ENCODE measurements at regions not wholly inside any gene's neighbourhood (a gene's known extent, or its start where the extent isn't known, plus 50 kb on each side); places are given as distances from the start of the nearest gene placed in this dataset.
A peak's percentile ranks its signal among the peaks of the same experiment; 100 is the strongest.
"Not testable (repeated sequence)": the region's sequence is repeated elsewhere in the genome, so short reads cannot be mapped to it uniquely, and the experiment has no call there.

DNA sequence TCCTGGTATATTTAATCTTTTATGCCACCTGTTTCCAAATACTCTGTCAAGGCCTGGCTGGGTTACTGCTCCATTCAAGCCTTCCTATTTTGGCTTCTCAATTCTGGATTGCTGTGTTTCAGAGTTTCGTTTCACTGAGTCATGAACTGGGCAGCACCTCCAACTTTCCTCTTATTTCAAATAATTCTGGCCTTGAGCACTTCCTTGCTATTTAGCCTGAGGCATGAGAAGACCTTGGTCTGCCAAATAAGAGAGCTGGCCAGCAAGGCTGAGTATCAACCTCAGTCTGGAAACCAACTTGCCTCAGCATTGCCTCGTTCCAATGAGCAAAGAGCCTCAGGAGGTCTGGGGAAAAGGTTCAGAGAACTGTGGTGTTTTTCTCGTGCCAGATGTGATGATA lies 66.6 kb downstream of the TNFAIP3 start:
- CTCF ChIA-PET = interaction anchor here (0.6 to 1.9 kb wide), 10 partner anchors 10 to 229 kb away, joined by 3 to 5 read pairs (median 4); no protein-coding TSS in a partner anchor
- H3K36me3 Mint-ChIP-seq = peaks cover 14% of the 10 kb centered on the region
- no peaks in the 10 kb centered on the region for H3K27me3 Mint-ChIP-seq
- H3K9me3 Mint-ChIP-seq = peaks cover 11% of the 10 kb centered on the region
- DNase-seq = no peak
- no peak overlapping the region for H3K27ac Mint-ChIP-seq
- H3K4me1 Mint-ChIP-seq = peaks cover 5% of the 10 kb centered on the region
- no peak overlapping the region for H3K4me3 Mint-ChIP-seq

DNA sequence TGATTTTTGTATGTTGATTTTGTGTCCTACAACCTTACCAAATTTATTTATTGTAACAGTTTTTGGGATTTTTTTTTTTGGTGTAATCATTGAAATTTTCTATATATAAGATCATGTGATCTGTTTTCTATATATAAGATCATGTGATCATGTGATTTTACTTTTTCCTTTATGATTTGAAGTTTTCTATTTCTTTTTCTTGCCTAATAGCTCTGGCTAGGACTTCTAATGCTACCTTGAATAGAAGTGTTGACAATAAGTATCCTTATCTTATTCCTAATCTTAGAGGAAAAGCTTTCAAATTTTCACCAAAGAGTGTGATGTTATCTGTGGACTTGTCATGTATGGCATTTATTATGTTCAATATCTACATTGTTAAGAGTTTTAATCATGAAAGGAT lies 69.7 kb downstream of the TNFAIP3 start:
- Mint-ChIP-seq H3K9me3 (peaks cover 15% of the 10 kb centered on the region), H3K36me3 (peaks cover 19% of the 10 kb centered on the region), H3K4me3 (no peak overlapping the region), H3K4me1 (peaks cover 14% of the 10 kb centered on the region), H3K27ac (no peak overlapping the region), H3K27me3 (no peaks in the 10 kb centered on the region)
- CTCF ChIA-PET = interaction anchor here (1.4 to 17.1 kb wide), 2 partner anchors 10 to 61 kb away, joined by 3 to 467 read pairs; partner anchors contain the start of gene TNFAIP3
- DNase-seq = no peak

DNA sequence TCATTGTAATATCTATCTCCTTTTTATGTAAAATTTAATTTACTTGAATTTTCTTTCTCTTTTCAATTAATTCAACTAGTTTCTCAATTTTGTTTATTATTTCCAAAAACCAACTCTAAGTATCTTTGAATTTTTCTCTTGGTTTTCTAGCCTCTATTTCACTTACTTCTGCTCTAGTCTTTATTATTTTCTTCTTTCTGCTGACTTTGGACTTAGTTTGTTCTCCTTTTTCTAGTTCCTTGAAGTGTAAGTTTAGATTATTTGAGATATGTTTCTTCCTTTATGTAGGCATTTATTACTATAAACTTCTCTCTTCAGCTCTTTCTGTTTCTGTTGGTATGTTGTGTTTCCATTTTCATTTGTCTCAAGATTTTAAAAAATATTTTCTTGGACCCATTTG lies 70.8 kb downstream of the TNFAIP3 start:
- CTCF ChIA-PET = interaction anchor here (0.6 to 17.1 kb wide), 3 partner anchors 9 to 172 kb away, joined by 3 to 467 read pairs (median 3); partner anchors contain the start of gene TNFAIP3
- DNase-seq = no peak
- Mint-ChIP-seq H3K27ac (no peak overlapping the region), H3K4me1 (peaks cover 14% of the 10 kb centered on the region), H3K36me3 (peaks cover 19% of the 10 kb centered on the region), H3K9me3 (peaks cover 15% of the 10 kb centered on the region), H3K27me3 (no peaks in the 10 kb centered on the region), H3K4me3 (no peak overlapping the region)

DNA sequence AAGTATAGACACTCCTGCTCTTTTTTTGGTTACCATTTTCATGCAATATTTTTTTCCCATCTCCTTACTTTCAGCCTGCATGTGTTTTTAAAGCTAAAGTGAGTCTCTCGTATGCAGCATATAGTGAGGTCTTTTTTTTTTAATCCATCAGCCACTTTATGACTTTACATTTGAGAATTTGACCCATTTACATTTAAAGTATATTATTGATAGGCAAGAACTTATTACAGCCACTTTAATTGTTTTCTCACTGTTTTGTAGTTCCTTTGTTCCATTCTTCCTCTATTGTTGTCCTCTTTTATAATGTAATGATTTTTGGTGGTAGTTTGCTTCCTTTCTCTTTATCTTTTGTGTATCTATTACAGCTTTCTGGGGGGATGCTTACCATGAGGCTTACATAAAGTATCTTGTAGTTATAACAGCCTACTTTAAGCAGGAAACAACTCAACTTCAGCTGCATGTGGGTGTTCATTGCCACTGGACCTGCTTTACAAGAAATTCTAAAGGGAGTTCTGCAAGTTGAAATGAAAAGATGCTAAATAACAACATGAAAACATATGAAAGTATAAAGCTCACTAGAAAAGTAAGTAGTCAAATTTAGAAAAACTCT lies 71.8 kb downstream of the TNFAIP3 start:
- no peak for DNase-seq
- H3K36me3 Mint-ChIP-seq = peaks cover 19% of the 10 kb centered on the region
- peaks cover 14% of the 10 kb centered on the region for H3K4me1 Mint-ChIP-seq
- no peak overlapping the region for H3K4me3 Mint-ChIP-seq
- H3K27me3 Mint-ChIP-seq = no peaks in the 10 kb centered on the region
- peaks cover 15% of the 10 kb centered on the region for H3K9me3 Mint-ChIP-seq
- CTCF ChIA-PET = interaction anchor here (0.6 to 17.1 kb wide), 22 partner anchors 7 to 282 kb away, joined by 3 to 467 read pairs (median 5); partner anchors contain the start of gene TNFAIP3
- no peak overlapping the region for H3K27ac Mint-ChIP-seq

DNA sequence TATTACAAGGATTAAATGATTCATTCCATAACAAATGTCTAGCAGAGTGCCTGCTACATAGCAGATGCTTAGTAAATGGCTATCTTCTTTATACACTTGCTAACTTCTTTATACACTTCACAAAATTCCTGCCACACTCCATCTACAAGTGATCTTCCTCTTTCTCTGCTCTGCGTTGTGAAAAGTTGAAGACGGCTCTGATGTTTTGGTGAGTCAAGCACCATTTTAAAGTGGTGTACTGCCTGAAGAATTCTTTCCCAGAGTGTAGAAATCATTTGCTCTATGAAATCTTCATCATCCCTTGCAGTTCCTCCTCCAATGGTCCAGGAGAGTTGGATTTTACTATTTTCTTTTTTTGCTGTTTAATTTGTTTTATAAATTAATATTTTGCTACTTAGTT lies 74.9 kb downstream of the TNFAIP3 start:
- H3K27ac Mint-ChIP-seq = no peak overlapping the region
- peaks cover 9% of the 10 kb centered on the region for H3K36me3 Mint-ChIP-seq
- H3K9me3 Mint-ChIP-seq = peaks cover 8% of the 10 kb centered on the region
- CTCF ChIA-PET = interaction anchor here (3.6 to 17.1 kb wide), 2 partner anchors 66 to 143 kb away, joined by 46 to 467 read pairs; partner anchors contain the start of gene TNFAIP3
- H3K27me3 Mint-ChIP-seq = no peaks in the 10 kb centered on the region
- no peak overlapping the region for H3K4me3 Mint-ChIP-seq
- H3K4me1 Mint-ChIP-seq = peaks cover 23% of the 10 kb centered on the region
- DNase-seq = no peak

DNA sequence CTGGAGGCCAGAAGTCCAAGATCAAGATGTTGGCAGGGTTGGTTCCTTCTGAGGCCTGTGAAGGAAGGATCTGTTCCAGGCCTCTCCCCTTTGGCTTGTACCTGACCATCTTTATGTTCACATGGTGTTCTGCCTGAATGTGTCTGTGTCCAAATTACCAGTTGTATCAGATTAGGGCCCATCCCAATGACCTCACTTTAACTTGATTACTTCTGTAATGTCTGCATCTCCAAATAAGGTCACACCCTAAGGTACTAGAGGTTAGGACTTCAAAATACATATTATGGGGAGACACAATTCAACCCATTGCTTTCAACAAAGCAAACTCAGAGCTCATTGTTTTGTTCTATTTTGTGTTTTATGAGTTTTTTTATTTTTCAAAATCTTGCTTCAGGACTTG lies 75.7 kb downstream of the TNFAIP3 start:
- peaks cover 23% of the 10 kb centered on the region for H3K4me1 Mint-ChIP-seq
- no peak overlapping the region for H3K4me3 Mint-ChIP-seq
- H3K9me3 Mint-ChIP-seq = peaks cover 8% of the 10 kb centered on the region
- CTCF ChIA-PET = interaction anchor here (0.7 to 17.1 kb wide), 6 partner anchors 16 to 238 kb away, joined by 3 to 467 read pairs (median 4); partner anchors contain the start of gene TNFAIP3
- no peak overlapping the region for H3K27ac Mint-ChIP-seq
- peaks cover 9% of the 10 kb centered on the region for H3K36me3 Mint-ChIP-seq
- H3K27me3 Mint-ChIP-seq = no peaks in the 10 kb centered on the region
- no peak for DNase-seq

DNA sequence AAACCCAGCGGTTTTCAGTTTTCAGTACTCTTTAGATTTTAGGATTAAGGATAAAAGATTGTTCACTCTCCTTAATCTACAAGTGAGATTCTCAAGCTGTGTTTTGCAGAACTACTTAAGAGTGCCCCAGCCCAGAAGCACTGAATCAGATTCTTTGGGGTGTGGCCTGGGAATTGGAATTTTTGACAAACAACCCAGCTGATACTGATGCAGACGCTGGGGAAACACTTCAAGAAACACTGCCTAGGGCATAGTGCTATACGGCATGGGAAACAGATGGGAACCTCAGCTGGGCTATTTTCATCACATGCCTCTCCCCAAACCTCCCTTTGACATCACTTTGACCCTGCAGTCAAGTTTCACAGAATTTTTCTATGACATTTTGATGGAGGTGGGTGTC lies 77.3 kb downstream of the TNFAIP3 start:
- H3K4me3 Mint-ChIP-seq, H3K36me3 Mint-ChIP-seq, H3K9me3 Mint-ChIP-seq, H3K27ac Mint-ChIP-seq, H3K27me3 Mint-ChIP-seq, DNase-seq: not testable (repeated sequence)
- CTCF ChIA-PET = interaction anchor here (0.9 to 17.1 kb wide), 23 partner anchors 9 to 285 kb away, joined by 3 to 467 read pairs (median 6); partner anchors contain the start of gene TNFAIP3
- H3K4me1 Mint-ChIP-seq = peaks cover 20% of the 10 kb centered on the region

DNA sequence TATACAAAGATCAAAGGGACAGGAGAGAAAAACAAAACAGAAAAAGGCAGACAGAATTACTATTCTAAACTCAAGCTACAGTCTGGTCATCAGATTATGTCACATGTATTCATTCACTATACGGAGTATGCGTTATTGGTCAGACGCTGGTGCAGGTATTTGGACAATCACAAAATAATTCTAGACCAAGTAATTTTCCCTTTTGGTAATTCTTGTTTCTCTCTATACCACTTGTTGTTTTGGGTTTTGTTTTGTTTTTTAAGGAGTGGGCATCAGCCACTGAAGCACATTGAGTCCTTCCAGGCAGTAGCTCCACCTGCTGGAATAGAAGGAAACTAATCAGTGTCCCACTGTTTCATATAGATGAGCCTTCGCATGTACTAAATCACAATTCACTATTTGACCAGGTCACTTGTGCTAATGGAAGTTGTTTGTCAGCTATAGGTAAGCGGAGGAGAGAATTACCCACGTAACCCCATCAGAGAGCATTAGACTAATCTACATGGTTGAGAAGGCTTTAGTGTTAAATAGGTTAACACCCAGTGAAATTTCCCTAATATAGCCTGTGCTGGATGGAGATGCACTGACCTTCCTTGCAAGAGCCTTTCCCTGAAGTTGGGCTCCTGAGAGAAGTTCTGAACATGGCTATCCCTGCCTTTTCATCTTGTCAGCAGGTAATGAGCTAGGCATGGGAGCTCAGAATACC lies 77.9 kb downstream of the TNFAIP3 start:
- CTCF ChIA-PET = interaction anchor here (0.8 to 17.1 kb wide), 26 partner anchors 8 to 286 kb away, joined by 3 to 467 read pairs (median 5); partner anchors contain the start of gene TNFAIP3
- no peaks in the 10 kb centered on the region for H3K36me3 Mint-ChIP-seq
- DNase-seq = peak; percentile 42
- peaks cover 23% of the 10 kb centered on the region for H3K4me1 Mint-ChIP-seq
- H3K9me3 Mint-ChIP-seq = no peaks in the 10 kb centered on the region
- no peak overlapping the region for H3K4me3 Mint-ChIP-seq
- H3K27me3 Mint-ChIP-seq = no peaks in the 10 kb centered on the region
- no peak overlapping the region for H3K27ac Mint-ChIP-seq

DNA sequence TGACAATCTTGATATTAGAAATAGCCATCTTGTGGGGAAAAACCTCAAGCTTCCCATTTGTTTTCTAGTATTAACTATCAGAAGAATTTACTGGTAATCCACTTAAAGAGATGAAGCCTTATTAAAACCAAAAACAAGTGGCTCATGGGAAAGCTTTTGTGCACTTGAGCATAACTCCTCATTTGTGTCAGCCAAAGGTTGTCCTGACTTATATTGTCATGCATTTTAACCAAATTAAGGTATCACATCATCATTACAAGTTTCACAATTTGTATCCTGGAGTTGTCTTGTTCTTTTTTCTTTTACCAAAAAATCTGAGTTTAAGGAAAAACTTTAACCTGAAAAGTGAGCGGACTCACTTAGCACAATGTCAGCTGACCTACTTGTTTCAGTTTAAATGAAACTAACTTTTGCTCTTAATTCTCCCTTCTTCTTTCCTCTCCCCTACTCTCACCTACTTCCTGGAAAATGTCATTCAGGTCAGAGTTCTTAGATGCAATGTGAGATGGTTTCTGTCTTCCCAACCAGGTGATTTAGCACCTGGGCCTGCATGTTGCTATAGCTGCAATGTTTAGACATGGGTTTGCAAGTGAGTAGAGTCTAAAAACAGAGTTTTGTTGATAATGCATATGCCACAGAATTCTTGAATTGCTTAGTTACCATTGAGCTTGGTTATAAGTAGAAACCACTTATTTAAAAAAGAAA lies 82.8 kb downstream of the TNFAIP3 start:
- Mint-ChIP-seq H3K9me3 (no peaks in the 10 kb centered on the region), H3K4me3 (no peak overlapping the region), H3K36me3 (no peaks in the 10 kb centered on the region), H3K4me1 (peaks cover 22% of the 10 kb centered on the region), H3K27me3 (peaks cover 8% of the 10 kb centered on the region), H3K27ac (no peak overlapping the region)
- CTCF ChIA-PET = interaction anchor here (0.9 to 17.1 kb wide), 12 partner anchors 9 to 251 kb away, joined by 3 to 467 read pairs (median 4); partner anchors contain the start of gene TNFAIP3
- DNase-seq = peak; percentile 39

DNA sequence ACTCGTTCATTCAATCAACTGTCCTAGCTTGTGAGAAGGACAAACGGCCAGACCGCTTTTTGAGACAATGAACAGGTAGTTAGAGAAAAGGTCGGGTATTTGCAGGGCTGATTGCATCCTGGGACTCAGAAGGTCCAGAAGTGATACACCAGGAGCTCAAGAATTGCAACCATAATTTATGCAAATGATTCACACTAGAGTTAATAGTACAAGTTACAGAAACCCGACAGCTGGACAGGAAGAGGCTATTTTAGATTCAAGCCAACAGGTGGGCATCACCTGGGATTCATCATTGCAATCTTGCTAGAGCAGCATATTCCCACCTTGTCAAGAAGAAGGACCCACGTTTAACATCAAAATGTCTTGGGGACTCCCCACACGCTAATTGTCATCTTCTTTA lies 83.5 kb downstream of the TNFAIP3 start:
- Mint-ChIP-seq H3K27me3 (peaks cover 8% of the 10 kb centered on the region), H3K4me1 (peaks cover 19% of the 10 kb centered on the region), H3K9me3 (no peaks in the 10 kb centered on the region), H3K27ac (no peak overlapping the region), H3K4me3 (no peak overlapping the region), H3K36me3 (no peaks in the 10 kb centered on the region)
- DNase-seq = no peak
- CTCF ChIA-PET = interaction anchor here (1.3 to 17.1 kb wide), 8 partner anchors 8 to 251 kb away, joined by 4 to 467 read pairs (median 10); partner anchors contain the start of gene TNFAIP3

DNA sequence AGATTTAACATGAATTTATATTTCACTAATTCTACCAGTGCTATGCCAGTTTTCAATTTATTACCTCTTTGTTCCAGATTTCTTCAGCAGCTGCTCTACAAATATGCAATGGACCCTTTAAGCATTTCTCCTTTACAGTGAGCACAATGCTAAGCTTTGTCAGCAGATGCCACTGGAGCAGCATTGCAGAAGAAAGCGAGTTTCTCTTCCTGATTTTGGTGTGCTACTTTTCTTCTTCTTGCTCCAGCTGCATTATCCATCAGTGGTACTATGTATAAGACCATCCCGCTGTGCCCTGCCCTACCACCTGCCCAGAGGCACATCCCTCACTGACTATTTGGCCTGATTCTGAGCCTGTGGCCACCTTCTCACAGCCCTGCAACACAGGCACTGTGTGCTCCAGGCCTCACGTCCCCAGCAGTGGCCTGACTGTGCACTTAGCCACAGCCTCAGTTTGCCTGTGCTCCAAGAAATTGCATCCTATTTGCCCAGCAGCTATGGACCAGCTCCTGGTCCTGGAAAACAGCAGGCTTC lies 84.1 kb downstream of the TNFAIP3 start:
- Mint-ChIP-seq H3K27ac (no peak overlapping the region), H3K4me1 (peaks cover 17% of the 10 kb centered on the region), H3K4me3 (no peak overlapping the region), H3K9me3 (no peaks in the 10 kb centered on the region), H3K36me3 (no peaks in the 10 kb centered on the region), H3K27me3 (peaks cover 8% of the 10 kb centered on the region)
- no peak for DNase-seq
- CTCF ChIA-PET = interaction anchor here (1.0 to 17.1 kb wide), 10 partner anchors 8 to 252 kb away, joined by 3 to 467 read pairs (median 6); partner anchors contain the start of gene TNFAIP3

DNA sequence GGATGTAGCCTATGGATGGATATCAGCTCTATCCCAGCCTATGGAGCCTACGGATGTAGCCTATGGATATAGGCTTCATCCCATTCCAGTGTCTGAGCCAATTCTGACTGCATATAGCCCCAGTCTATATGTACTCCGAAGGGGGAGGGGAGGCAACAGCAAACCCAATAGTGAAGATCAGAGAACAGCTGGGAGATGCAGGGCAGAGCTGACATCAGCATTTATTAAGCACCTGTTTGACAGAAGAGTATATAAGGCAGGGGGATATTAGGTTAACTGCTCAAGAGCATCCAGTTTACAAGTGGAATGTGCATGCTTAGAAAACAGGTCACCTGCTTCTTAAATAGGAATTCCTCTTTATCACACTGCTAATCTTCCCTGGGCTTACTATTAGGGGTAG lies 85.2 kb downstream of the TNFAIP3 start:
- CTCF ChIA-PET = interaction anchor here (1.3 to 17.1 kb wide), 3 partner anchors 8 to 76 kb away, joined by 4 to 467 read pairs (median 4); partner anchors contain the start of gene TNFAIP3
- no peak overlapping the region for H3K27ac Mint-ChIP-seq

DNA sequence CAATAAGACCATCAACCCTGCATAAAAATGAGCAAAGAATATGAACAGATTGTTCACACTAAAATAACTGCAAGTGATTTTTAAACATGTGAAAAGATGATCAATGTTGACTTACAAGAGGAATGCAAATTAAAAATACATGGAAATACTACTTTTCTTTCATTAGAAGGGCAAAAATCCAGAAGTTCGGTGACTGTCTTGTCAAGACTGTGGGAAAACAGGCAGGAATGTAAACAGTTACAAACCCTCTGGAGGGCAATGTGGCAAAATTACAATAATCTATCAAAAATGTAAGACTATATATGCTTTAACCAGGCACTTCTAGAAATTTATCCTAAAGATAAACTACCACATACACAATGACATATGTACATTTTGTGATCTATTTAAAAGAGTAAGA lies 86.7 kb downstream of the TNFAIP3 start:
- Mint-ChIP-seq H3K4me1 (peaks cover 29% of the 10 kb centered on the region), H3K27ac (no peak overlapping the region), H3K27me3 (peaks cover 8% of the 10 kb centered on the region), H3K9me3 (peaks cover 2% of the 10 kb centered on the region), H3K4me3 (no peak overlapping the region), H3K36me3 (peaks cover 6% of the 10 kb centered on the region)
- no peak for DNase-seq
- CTCF ChIA-PET = interaction anchor here (1.6 kb wide), 1 partner anchor 10 kb away, joined by 4 read pairs; no protein-coding TSS in a partner anchor

More for the DNA sequence above, 85.2 kb downstream of the TNFAIP3 start:
- Mint-ChIP-seq H3K4me3 (no peak overlapping the region), H3K4me1 (peaks cover 19% of the 10 kb centered on the region), H3K9me3 (no peaks in the 10 kb centered on the region), H3K27me3 (peaks cover 8% of the 10 kb centered on the region), H3K36me3 (no peaks in the 10 kb centered on the region)
- DNase-seq = no peak

Measured in activated naive CD4-positive, alpha-beta T cell treated with anti-CD3 and anti-CD28 coated beads, Interleukin-2, amount 10 ng/mL, durations not matched to agents 7 days and 5 days (primary cell).